ENCODE measurements at regions not wholly inside any gene's neighbourhood (a gene's known extent, or its start where the extent isn't known, plus 50 kb on each side); places are given as distances from the start of the nearest gene placed in this dataset.

- no peak for TF ChIP-seq POLR2A (IDR thresholded peaks at IDR 0.05)
- TF ChIP-seq CTCF (IDR thresholded peaks at IDR 0.05): no peak
Measured at GRCh38 chr6:108736832-108737231, 111.4 kb upstream of the ARMC2 start.
